Activated CD4-positive, alpha-beta T cell treated with anti-CD3 and anti-CD28 coated beads for 24 hours (primary cell): ENCODE measurements at regions not wholly inside any gene's neighbourhood (a gene's known extent, or its start where the extent isn't known, plus 50 kb on each side); places are given as distances from the start of the nearest gene placed in this dataset.
"Not testable (repeated sequence)": the region's sequence is repeated elsewhere in the genome, so short reads cannot be mapped to it uniquely, and the experiment has no call there.

Source experiments
- DNase-seq, 2 donors: peaks; one replicate each; pipeline ENCODE4 v3.0.0-alpha.2; 2020; ENCODE audit warnings: low read depth in 2 of 2

GRCh38 chr7:52269669-52270068 is 765.8 kb upstream of the POM121L12 start:
- no peak for DNase-seq

- no peak for DNase-seq
Observed at GRCh38 chr7:52261057-52261456, 774.4 kb upstream of the POM121L12 start.

GRCh38 chr7:52260046-52260665 is 775.3 kb upstream of the POM121L12 start:
- no peak for DNase-seq

GRCh38 chr7:52257890-52258289 is 777.5 kb upstream of the POM121L12 start:
- no peak for DNase-seq

GRCh38 chr7:52254396-52255010 is 780.9 kb upstream of the POM121L12 start:
- DNase-seq, result no peak

- no peak for DNase-seq
Observed at GRCh38 chr7:52253953-52254352, 781.5 kb upstream of the POM121L12 start.

GRCh38 chr7:52249741-52250140 is 785.7 kb upstream of the POM121L12 start:
- DNase-seq, result no peak

- no peak for DNase-seq
Observed at GRCh38 chr7:52247518-52247917, 787.9 kb upstream of the POM121L12 start.

- no peak for DNase-seq
Observed at GRCh38 chr7:52243685-52244084, 791.7 kb upstream of the POM121L12 start.

- no peak for DNase-seq
Observed at GRCh38 chr7:52233248-52233647, 802.2 kb upstream of the POM121L12 start.

GRCh38 chr7:52211930-52212329 is 823.5 kb upstream of the POM121L12 start:
- no peak for DNase-seq

GRCh38 chr7:52209614-52210013 is 825.8 kb upstream of the POM121L12 start:
- DNase-seq, result no peak

- no peak for DNase-seq
Observed at GRCh38 chr7:52197221-52197620, 838.2 kb upstream of the POM121L12 start.

- DNase-seq, result no peak
Observed at GRCh38 chr7:52195664-52196063, 839.8 kb upstream of the POM121L12 start.

GRCh38 chr7:52189153-52189778 is 846.2 kb upstream of the POM121L12 start:
- no peak for DNase-seq

GRCh38 chr7:52184006-52184703 is 851.3 kb upstream of the POM121L12 start:
- DNase-seq, result no peak

- no peak for DNase-seq
Observed at GRCh38 chr7:52179934-52180333, 855.5 kb upstream of the POM121L12 start.

- DNase-seq, result no peak
Observed at GRCh38 chr7:52168085-52168484, 851.5 kb upstream of the COBL start.

- no peak for DNase-seq
Observed at GRCh38 chr7:52163311-52163710, 846.7 kb upstream of the COBL start.

GRCh38 chr7:52161483-52161882 is 844.9 kb upstream of the COBL start:
- no peak for DNase-seq

GRCh38 chr7:52159421-52159820 is 842.8 kb upstream of the COBL start:
- DNase-seq, result not testable (repeated sequence)

GRCh38 chr7:52154382-52154781 is 837.8 kb upstream of the COBL start:
- DNase-seq, result no peak

- no peak for DNase-seq
Observed at GRCh38 chr7:52151559-52151958, 835.0 kb upstream of the COBL start.
